ENCODE measurements at regions not wholly inside any gene's neighbourhood (a gene's known extent, or its start where the extent isn't known, plus 50 kb on each side); places are given as distances from the start of the nearest gene placed in this dataset.

DNA sequence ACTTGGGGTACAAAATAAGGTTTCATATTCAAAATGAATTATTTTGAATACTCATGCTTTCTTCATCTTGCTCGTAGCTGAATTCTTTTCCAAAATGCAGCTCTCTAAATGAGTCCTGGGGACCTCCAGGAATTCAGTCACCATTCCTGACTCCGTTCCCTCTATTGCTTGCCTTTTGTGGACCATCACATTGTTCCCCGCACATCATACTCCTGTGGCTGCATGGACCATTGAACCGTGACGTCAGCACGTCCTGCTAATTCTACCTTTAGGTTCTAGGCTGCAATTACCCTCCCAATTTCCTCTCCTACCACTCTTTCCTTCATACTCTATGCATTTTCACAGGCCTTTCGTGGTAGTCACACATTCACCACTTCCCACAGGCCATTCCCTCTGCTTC lies 173.1 kb upstream of the ID4 start:
- Histone ChIP-seq H3K9me3 (ENCODE audit: low read length) (no peaks in the 10 kb centered on the region), H4K20me1 (ENCODE audit: insufficient read depth, low read depth, low read length) (no peaks in the 10 kb centered on the region), H2AFZ (ENCODE audit: low read length) (no peak overlapping the region), H3K36me3 (ENCODE audit: insufficient read depth, low read length) (no peaks in the 10 kb centered on the region), H3K9ac (ENCODE audit: low read length) (no peak overlapping the region), H3K9me2 (replicated peaks; ENCODE audit: insufficient read depth, low read length) (no peaks in the 10 kb centered on the region), H3K4me1 (ENCODE audit: low read length) (no peaks in the 10 kb centered on the region), H3K27ac (ENCODE audit: low read length) (no peak overlapping the region), H3K27me3 (ENCODE audit: low read length) (no peaks in the 10 kb centered on the region), H3K4me3 (ENCODE audit: low read length) (no peak overlapping the region), H3K79me2 (ENCODE audit: low read length) (no peaks in the 10 kb centered on the region), H3K4me2 (ENCODE audit: low read depth, low read length, poor library complexity, severe bottlenecking) (no peak overlapping the region)
- no peak for DNase-seq

DNA sequence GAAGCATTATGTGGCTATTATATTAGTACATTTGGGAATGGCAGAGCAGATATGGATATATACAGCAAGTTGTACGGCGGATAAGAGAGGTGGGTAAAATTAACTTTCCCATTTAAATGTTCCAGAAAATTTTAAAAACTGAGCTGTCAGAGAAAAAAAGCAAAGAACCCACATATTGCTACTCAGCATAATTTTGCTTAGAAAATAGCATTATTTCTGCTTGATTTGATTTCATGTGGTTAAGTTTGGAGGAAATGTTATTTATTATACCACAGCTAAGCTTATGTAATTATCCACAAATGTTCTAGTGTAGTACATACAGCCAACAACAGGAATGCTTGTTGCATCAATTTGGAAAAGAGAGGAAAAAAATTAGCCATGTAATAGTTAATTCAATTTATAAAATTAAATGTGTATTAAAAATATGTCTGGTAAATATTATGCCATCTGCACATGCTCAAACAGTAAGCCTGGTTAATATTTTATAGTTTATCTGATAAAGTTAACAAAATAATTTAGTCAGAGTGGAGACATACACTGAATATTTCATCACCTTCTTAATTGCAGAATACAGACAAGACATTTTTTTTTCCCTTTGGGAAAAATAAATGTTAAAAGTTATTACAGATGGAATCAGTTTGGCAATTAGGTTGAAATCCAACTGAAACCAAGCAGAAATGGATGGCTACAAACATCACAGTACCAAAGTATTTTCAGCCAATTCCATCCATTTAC lies 172.1 kb upstream of the ID4 start:
- Histone ChIP-seq H4K20me1 (ENCODE audit: insufficient read depth, low read depth, low read length) (no peaks in the 10 kb centered on the region), H3K9me2 (replicated peaks; ENCODE audit: insufficient read depth, low read length) (no peaks in the 10 kb centered on the region), H3K9ac (ENCODE audit: low read length) (no peak overlapping the region), H3K36me3 (ENCODE audit: insufficient read depth, low read length) (no peaks in the 10 kb centered on the region), H3K27me3 (ENCODE audit: low read length) (no peaks in the 10 kb centered on the region), H3K4me2 (ENCODE audit: low read depth, low read length, poor library complexity, severe bottlenecking) (no peak overlapping the region), H3K79me2 (ENCODE audit: low read length) (no peaks in the 10 kb centered on the region), H3K4me1 (ENCODE audit: low read length) (no peaks in the 10 kb centered on the region), H2AFZ (ENCODE audit: low read length) (no peak overlapping the region), H3K9me3 (ENCODE audit: low read length) (no peaks in the 10 kb centered on the region), H3K27ac (ENCODE audit: low read length) (no peak overlapping the region), H3K4me3 (ENCODE audit: low read length) (no peak overlapping the region)
- DNase-seq, result no peak

DNA sequence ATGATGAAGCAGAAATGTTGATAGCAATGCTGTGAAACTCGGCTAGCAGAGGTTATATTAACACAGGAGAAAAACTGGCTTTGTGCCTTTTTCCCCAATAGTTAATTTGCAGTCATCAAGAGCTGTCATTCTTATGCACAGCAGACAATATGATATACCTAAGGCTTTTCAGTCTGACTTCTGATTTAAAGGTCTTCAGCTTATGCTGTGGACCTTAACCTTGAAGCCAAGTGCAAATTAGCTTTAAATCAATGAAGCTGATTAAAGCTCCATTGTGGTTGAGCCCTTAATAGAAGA lies 171.6 kb upstream of the ID4 start:
- H3K79me2 ChIP-seq (ENCODE audit: low read length), result no peaks in the 10 kb centered on the region
- H3K9me2 ChIP-seq (replicated peaks; ENCODE audit: insufficient read depth, low read length), result no peaks in the 10 kb centered on the region
- no peaks in the 10 kb centered on the region for H4K20me1 ChIP-seq (ENCODE audit: insufficient read depth, low read depth, low read length)
- H3K36me3 ChIP-seq (ENCODE audit: insufficient read depth, low read length), result no peaks in the 10 kb centered on the region
- DNase-seq, result no peak
- no peak overlapping the region for H2AFZ ChIP-seq (ENCODE audit: low read length)
- no peaks in the 10 kb centered on the region for H3K4me1 ChIP-seq (ENCODE audit: low read length)
- H3K9ac ChIP-seq (ENCODE audit: low read length), result no peak overlapping the region
- H3K9me3 ChIP-seq (ENCODE audit: low read length), result no peaks in the 10 kb centered on the region
- H3K27me3 ChIP-seq (ENCODE audit: low read length), result no peaks in the 10 kb centered on the region
- no peak overlapping the region for H3K4me2 ChIP-seq (ENCODE audit: low read depth, low read length, poor library complexity, severe bottlenecking)
- no peak overlapping the region for H3K27ac ChIP-seq (ENCODE audit: low read length)
- no peak overlapping the region for H3K4me3 ChIP-seq (ENCODE audit: low read length)

DNA sequence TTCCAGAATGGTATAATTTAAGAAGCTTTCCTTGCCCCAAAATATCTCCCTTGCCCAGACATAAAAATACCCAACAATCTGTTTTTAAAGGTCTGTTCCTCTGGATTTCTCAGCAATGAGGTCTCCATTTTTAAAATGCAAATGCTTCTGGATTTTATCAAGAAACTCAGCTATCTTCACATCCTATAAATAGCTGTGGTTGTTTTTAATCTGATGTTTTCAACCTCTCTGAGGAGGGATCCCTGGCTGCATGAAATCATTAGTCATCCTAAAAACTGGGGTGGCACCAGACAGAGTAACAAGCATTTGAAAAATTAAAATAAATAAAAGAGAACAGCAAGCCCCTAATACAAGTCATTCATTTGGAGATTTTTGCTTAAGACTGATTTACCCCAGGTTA lies 168.5 kb upstream of the ID4 start:
- Histone ChIP-seq H3K27me3 (ENCODE audit: low read length) (no peaks in the 10 kb centered on the region), H3K9ac (ENCODE audit: low read length) (no peak overlapping the region), H3K9me3 (ENCODE audit: low read length) (no peaks in the 10 kb centered on the region), H3K79me2 (ENCODE audit: low read length) (no peaks in the 10 kb centered on the region), H2AFZ (ENCODE audit: low read length) (no peak overlapping the region), H3K36me3 (ENCODE audit: insufficient read depth, low read length) (no peaks in the 10 kb centered on the region), H3K27ac (ENCODE audit: low read length) (no peak overlapping the region), H3K4me2 (ENCODE audit: low read depth, low read length, poor library complexity, severe bottlenecking) (no peak overlapping the region), H4K20me1 (ENCODE audit: insufficient read depth, low read depth, low read length) (no peaks in the 10 kb centered on the region), H3K4me3 (ENCODE audit: low read length) (no peak overlapping the region), H3K4me1 (ENCODE audit: low read length) (no peaks in the 10 kb centered on the region), H3K9me2 (replicated peaks; ENCODE audit: insufficient read depth, low read length) (no peaks in the 10 kb centered on the region)
- no peak for DNase-seq

DNA sequence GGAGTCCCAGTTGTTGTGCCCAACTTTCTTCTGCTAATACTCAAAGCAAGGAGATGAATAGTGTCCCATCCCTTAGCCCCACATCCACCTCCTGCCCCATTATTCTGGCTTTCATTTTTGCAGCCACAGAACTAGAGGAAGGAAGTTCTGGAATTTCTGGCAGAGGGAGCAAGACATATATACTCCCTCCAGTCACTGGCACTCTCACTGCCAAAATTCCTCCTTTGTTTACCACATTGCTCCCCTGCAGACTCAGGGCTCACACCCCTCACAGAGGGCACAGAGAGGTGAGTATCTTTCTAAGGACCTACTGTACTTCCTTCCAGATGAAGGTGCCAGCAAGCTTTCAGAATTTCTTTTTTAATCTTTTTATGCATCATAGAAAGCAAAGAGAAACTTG lies 168.0 kb upstream of the ID4 start:
- Histone ChIP-seq H3K4me2 (ENCODE audit: low read depth, low read length, poor library complexity, severe bottlenecking) (no peak overlapping the region), H3K4me1 (ENCODE audit: low read length) (no peaks in the 10 kb centered on the region)

DNA sequence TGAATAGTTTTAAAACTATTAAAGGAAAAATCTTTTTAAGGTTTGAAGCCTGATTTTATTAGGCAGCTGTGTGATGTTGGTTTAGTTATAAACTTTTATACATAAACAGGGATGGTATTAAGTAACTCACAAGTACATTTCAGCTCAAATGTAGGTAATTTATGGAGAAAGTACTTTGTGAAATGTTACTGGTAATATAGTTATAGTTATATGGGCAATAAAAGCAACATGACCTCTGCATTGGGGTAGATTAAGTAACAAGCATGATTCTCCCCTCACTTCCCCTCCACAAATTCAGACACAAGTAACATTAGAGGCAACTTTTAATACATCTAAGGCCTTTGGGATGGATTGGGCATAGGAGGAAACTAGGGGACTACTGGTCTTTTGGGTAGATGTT lies 154.3 kb upstream of the ID4 start:
- no peaks in the 10 kb centered on the region for H3K4me1 ChIP-seq (ENCODE audit: low read length)
- H3K79me2 ChIP-seq (ENCODE audit: low read length), result no peaks in the 10 kb centered on the region
- H3K9me2 ChIP-seq (replicated peaks; ENCODE audit: insufficient read depth, low read length), result no peaks in the 10 kb centered on the region
- no peaks in the 10 kb centered on the region for H4K20me1 ChIP-seq (ENCODE audit: insufficient read depth, low read depth, low read length)
- H3K9ac ChIP-seq (ENCODE audit: low read length), result no peak overlapping the region
- DNase-seq, result no peak
- H3K36me3 ChIP-seq (ENCODE audit: insufficient read depth, low read length), result no peaks in the 10 kb centered on the region
- no peak overlapping the region for H2AFZ ChIP-seq (ENCODE audit: low read length)
- H3K9me3 ChIP-seq (ENCODE audit: low read length), result no peaks in the 10 kb centered on the region
- H3K27ac ChIP-seq (ENCODE audit: low read length), result no peak overlapping the region
- H3K4me3 ChIP-seq (ENCODE audit: low read length), result no peak overlapping the region
- no peak overlapping the region for H3K4me2 ChIP-seq (ENCODE audit: low read depth, low read length, poor library complexity, severe bottlenecking)
- H3K27me3 ChIP-seq (ENCODE audit: low read length), result no peaks in the 10 kb centered on the region

More for the DNA sequence above, 168.0 kb upstream of the ID4 start:
- Histone ChIP-seq H3K9me3 (ENCODE audit: low read length) (no peaks in the 10 kb centered on the region), H3K36me3 (ENCODE audit: insufficient read depth, low read length) (no peaks in the 10 kb centered on the region), H3K27me3 (ENCODE audit: low read length) (no peaks in the 10 kb centered on the region), H3K27ac (ENCODE audit: low read length) (no peak overlapping the region), H3K4me3 (ENCODE audit: low read length) (no peak overlapping the region), H3K9ac (ENCODE audit: low read length) (no peak overlapping the region), H4K20me1 (ENCODE audit: insufficient read depth, low read depth, low read length) (no peaks in the 10 kb centered on the region), H2AFZ (ENCODE audit: low read length) (no peak overlapping the region), H3K79me2 (ENCODE audit: low read length) (no peaks in the 10 kb centered on the region), H3K9me2 (replicated peaks; ENCODE audit: insufficient read depth, low read length) (no peaks in the 10 kb centered on the region)
- no peak for DNase-seq

DNA sequence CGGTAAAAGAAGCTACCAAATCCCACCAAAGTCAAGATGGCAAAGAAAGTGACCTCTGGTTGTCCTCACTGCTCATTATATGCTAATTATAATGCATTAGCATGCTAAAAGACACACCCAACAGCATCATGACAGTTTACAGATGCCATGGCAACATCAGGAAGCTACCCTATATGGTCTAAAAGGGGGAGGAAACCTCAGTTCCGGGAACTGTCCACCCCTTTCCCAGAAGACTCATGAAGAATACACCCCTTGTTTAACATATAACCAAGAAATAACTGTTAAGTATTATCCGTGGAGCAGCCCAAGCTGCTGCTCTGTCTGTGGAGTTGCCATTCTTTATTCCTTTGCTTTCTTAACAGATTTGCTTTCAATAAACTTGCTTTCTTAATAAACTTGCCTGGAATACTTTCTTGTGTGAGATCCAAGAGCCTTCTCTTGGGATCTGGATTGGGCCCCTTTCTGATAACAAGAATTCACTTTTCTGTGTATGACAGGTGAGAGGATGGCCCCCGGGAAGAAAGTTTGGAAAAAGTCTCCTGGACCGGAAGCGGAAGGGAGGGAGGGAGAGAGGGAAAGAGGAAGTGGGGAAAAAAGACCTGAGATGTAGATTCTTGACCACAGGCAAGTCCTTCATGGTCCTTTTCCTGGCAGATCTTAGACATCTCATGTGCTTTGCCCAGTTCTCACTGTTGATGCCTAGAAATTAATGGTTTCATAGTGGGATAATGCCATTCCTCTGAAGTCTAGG lies 146.7 kb upstream of the ID4 start:
- H3K79me2 ChIP-seq (ENCODE audit: low read length), result no peaks in the 10 kb centered on the region
- no peaks in the 10 kb centered on the region for H3K27me3 ChIP-seq (ENCODE audit: low read length)
- no peak overlapping the region for H3K27ac ChIP-seq (ENCODE audit: low read length)
- no peak for DNase-seq
- no peak overlapping the region for H3K4me3 ChIP-seq (ENCODE audit: low read length)
- H3K36me3 ChIP-seq (ENCODE audit: insufficient read depth, low read length), result no peaks in the 10 kb centered on the region
- no peaks in the 10 kb centered on the region for H3K9me2 ChIP-seq (replicated peaks; ENCODE audit: insufficient read depth, low read length)
- no peak overlapping the region for H3K4me2 ChIP-seq (ENCODE audit: low read depth, low read length, poor library complexity, severe bottlenecking)
- H3K9me3 ChIP-seq (ENCODE audit: low read length), result no peaks in the 10 kb centered on the region
- no peak overlapping the region for H2AFZ ChIP-seq (ENCODE audit: low read length)
- H3K4me1 ChIP-seq (ENCODE audit: low read length), result no peaks in the 10 kb centered on the region
- no peak overlapping the region for H3K9ac ChIP-seq (ENCODE audit: low read length)
- no peaks in the 10 kb centered on the region for H4K20me1 ChIP-seq (ENCODE audit: insufficient read depth, low read depth, low read length)

DNA sequence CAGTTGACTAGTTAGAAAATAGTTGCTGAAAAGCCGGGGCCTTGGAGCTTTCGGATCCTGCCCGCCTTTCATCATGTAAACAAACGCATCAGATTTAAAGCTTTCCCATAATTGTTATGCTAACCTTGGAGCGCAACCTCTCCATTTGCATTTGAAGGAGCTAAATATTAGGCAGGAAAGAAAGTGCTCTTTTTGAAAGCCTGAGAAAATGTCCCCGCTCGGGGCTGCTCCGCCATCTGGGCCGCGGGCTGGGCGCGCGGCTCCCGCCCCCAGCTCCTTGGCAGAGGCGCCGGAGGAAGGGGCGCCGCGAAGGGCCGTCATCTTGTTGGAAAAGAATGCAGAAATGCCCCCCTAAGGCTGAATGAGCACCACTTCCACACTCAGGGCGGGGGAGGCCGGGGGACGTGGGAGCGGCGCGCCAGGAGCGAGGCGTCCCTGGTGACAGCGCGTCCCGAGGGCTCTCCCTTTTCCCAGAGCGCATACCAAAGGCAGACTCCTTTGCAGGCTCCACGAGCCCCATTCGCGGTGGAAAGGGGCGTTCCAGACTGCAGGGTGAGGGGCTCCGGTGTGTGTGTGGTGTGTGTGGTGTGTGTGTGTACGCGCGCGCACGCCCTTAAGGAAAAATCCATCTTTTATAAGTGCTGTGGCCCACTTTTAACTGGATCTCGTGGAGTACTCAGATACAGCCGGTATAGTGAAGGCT lies 145.6 kb upstream of the ID4 start:
- DNase-seq, result no peak
- Histone ChIP-seq H3K9me3 (ENCODE audit: low read length) (no peaks in the 10 kb centered on the region), H3K4me3 (ENCODE audit: low read length) (no peak overlapping the region), H3K27ac (ENCODE audit: low read length) (no peak overlapping the region), H3K27me3 (ENCODE audit: low read length) (no peaks in the 10 kb centered on the region), H4K20me1 (ENCODE audit: insufficient read depth, low read depth, low read length) (no peaks in the 10 kb centered on the region), H3K9me2 (replicated peaks; ENCODE audit: insufficient read depth, low read length) (no peaks in the 10 kb centered on the region), H3K9ac (ENCODE audit: low read length) (no peak overlapping the region), H3K4me1 (ENCODE audit: low read length) (no peaks in the 10 kb centered on the region), H3K79me2 (ENCODE audit: low read length) (no peaks in the 10 kb centered on the region), H2AFZ (ENCODE audit: low read length) (no peak overlapping the region), H3K36me3 (ENCODE audit: insufficient read depth, low read length) (no peaks in the 10 kb centered on the region), H3K4me2 (ENCODE audit: low read depth, low read length, poor library complexity, severe bottlenecking) (no peak overlapping the region)
